Retinal pigment epithelial cell (primary cell): ENCODE measurements at regions not wholly inside any gene's neighbourhood (a gene's known extent, or its start where the extent isn't known, plus 50 kb on each side); places are given as distances from the start of the nearest gene placed in this dataset.

Experiments
- DNase-seq: peaks from one replicate; pipeline ENCODE4 v3.0.0-alpha.2; 2010; ENCODE audit warnings: low read depth
- H3K4me3 ChIP-seq: 2 replicates; pipeline ENCODE4 v1.5.1; 2011; ENCODE audit warnings: mild to moderate bottlenecking, low read length, control low read depth, moderate library complexity
- TF ChIP-seq, protein P1 (sequence below): conservative IDR thresholded peaks from 2 replicates; pipeline ENCODE4 v1.5.1; 2011; ENCODE audit warnings: low read depth, low read length, control low read depth, inconsistent platforms

DNA sequence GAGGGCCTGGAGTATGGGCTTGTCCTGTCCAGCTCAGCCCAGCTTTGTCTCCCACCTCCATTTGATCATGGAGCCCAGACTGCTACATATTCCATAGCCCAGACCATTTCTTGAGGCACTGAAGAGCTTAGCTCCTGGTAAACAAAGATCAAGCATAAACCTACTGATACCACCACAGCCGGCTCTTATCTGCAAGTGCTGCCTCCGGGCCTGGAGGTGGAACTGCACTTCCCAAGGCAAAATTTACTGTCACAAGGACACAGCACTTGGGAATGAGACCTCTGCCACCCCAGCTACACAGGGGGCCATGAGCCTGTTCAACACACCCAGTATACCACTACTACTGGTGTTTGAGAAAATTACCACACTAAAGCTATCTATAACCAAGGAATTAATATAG, 53.7 kb upstream of the PLSCR5 start:
- TF ChIP-seq, protein P1, sequence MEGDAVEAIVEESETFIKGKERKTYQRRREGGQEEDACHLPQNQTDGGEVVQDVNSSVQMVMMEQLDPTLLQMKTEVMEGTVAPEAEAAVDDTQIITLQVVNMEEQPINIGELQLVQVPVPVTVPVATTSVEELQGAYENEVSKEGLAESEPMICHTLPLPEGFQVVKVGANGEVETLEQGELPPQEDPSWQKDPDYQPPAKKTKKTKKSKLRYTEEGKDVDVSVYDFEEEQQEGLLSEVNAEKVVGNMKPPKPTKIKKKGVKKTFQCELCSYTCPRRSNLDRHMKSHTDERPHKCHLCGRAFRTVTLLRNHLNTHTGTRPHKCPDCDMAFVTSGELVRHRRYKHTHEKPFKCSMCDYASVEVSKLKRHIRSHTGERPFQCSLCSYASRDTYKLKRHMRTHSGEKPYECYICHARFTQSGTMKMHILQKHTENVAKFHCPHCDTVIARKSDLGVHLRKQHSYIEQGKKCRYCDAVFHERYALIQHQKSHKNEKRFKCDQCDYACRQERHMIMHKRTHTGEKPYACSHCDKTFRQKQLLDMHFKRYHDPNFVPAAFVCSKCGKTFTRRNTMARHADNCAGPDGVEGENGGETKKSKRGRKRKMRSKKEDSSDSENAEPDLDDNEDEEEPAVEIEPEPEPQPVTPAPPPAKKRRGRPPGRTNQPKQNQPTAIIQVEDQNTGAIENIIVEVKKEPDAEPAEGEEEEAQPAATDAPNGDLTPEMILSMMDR = no peak
- H3K4me3 ChIP-seq = no peak overlapping the region
- DNase-seq = no peak

DNA sequence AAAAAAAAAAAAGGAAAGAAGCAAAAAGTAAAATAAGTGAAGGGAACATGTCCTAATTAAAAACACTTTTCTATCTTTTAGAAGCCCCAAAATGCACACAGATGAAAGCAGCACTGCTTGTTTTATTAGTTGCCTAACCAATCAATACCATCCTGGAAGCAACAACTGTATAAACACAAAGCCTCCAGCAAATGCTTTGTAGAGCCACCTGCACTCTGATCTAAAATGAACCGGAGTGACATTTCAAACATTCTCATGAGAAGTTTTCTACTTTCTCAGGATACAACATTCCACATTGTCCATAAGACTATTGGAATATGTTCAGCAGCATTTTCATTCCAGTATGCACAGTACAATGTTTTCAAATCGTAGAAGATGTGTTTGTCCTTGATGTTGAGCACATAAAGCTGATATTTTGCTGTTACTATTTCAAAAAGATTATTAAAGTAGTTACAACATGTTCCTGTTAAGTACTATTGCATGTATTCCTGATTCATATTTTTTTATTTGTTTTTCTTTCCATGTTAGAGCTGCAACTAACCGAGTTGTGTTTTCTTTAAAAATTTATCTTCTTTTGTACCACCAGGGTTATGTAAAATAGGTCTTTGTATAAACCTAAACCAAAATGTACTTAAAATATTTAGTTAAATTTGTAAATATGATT, 50.3 kb upstream of the PLSCR5 start:
- no peak overlapping the region for H3K4me3 ChIP-seq
- no peak for DNase-seq
- TF ChIP-seq, protein P1 = no peak
